GM19328 (cell line): ENCODE measurements at regions not wholly inside any gene's neighbourhood (a gene's known extent, or its start where the extent isn't known, plus 50 kb on each side); places are given as distances from the start of the nearest gene placed in this dataset.

Experiments
- ATAC-seq: cut with Tn5 transposase; IDR thresholded peaks from one replicate; pipeline ENCODE4 v1.9.1; 2021; ENCODE audit warnings: mild to moderate bottlenecking, moderate library complexity; ENCODE audit not compliant: unreplicated experiment

DNA sequence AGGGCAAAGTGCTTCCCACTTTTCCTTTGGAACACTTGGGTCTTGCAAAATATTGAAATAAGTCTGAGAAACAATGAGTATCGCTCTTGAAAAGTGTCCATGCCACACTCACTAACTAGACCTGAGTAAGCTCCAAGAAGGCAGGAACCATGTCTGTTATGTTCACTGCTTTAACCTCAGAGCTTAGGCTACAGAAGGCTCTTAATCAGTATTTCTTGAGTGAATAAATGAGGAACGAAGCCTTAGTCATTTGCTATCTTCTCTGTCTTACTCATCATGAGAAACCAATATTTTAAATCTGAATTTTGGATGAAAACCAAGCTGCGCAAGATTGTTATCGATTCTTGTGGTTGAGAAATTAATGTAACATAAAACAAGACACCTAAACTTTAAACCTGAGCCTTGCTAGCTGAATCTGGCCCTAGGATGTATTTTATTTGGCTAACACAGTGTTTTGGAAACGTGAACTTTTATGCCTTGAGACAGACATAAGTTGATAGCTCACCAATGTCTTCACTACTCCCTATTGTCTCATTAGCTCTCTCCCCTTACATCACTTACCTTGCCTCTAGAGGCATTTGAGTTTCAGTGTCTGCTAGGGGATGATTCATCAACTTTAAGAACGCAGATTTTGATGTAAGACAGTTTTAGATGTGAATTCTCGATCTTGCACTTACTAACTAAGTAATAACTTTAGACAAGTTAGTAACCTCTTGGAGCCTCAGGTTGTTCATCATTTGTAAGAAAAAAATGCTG, 392.8 kb upstream of the MEIS1 start:
- ATAC-seq, result no peak

- ATAC-seq, result no peak
Measured at GRCh38 chr2:66036948-66037347, 398.0 kb upstream of the MEIS1 start.

GRCh38 chr2:66034467-66034866, 400.5 kb upstream of the MEIS1 start:
- no peak for ATAC-seq

- no peak for ATAC-seq
Measured at GRCh38 chr2:66032226-66032775, 402.6 kb upstream of the MEIS1 start.

- ATAC-seq, result no peak
Measured at GRCh38 chr2:66031236-66031635, 403.7 kb upstream of the MEIS1 start.

DNA sequence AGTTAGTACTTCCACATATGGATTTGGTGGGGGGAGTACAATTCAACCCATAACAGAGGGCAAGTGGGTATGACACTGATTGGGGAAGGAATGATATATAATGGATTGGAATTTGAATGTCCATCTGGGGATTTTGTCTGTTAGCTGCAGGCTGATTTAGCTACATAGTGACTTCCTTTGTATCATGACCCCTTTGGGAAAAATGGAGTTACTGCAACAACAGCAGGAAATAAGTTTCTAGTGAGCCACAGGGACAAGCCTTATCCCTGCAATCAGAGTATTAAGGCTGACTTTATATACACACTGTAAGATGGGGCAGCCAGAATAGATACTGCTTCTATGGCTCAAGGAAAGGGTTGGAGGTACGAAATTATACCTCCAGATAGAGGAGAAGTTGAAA, 404.4 kb upstream of the MEIS1 start:
- ATAC-seq, result no peak

DNA sequence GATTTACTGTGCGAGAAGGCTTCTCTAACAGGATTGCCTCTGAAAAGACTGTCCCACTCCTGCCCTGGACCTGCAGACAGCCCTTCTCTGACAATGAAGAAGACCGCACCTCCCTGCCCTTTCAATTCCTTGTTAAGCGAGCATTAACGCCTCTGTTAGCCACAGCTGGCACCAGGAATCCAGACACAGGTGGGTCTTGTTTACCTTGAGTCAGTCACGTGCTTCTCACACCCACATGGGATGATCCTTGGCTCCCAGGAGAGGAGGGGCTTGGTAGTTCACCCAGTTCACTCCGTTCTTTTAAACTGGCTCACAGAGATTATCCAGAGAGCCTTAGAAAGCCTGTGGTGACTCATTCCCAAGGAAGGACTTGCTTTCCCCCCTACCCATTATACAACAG, 410.5 kb upstream of the MEIS1 start:
- no peak for ATAC-seq

GRCh38 chr2:66021296-66021695, 413.6 kb upstream of the MEIS1 start:
- no peak for ATAC-seq

GRCh38 chr2:66017763-66018162, 417.2 kb upstream of the MEIS1 start:
- ATAC-seq, result no peak

GRCh38 chr2:66014450-66014849, 420.5 kb upstream of the MEIS1 start:
- no peak for ATAC-seq

DNA sequence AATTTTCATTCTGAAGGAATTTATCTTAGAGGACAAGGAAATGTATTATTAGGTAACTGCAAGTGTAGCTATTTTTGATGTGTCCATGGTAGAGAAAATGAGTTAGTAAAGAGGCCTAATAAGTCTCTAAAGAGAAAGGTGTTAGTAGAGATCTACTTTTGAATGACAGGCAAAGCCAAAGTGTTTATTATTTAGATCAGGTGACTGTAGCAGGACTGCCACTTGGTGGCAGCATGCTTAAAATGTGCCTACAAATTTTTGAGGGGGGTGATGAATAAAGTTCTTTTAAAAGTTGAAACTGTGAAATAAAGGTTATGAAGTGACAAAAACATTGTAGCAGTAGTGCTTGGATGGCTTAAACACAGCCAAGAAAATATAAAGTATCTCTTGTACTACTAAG, 421.5 kb upstream of the MEIS1 start:
- no peak for ATAC-seq

- ATAC-seq, result no peak
Measured at GRCh38 chr2:66003931-66004330, 431.0 kb upstream of the MEIS1 start.

GRCh38 chr2:66001538-66001937, 433.4 kb upstream of the MEIS1 start:
- ATAC-seq, result no peak

GRCh38 chr2:66000901-66001300, 434.0 kb upstream of the MEIS1 start:
- no peak for ATAC-seq

DNA sequence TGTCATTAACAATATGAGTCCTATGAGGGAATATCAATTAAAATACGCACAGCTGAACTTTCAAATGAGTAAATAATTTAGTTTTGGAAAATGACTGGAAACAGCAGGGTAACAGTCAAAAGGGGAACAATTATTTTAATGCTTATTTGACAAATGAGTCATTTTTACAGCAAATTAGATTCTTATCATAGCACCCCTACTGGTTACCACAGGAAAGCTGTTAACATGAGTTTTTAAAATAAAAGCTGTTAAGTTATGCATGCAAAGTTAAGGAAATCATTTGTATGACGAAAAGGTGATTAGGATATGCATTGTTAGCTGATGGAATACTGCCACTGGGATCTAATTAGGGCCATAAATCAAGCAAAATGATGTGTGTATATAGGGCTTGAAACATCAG, 435.1 kb upstream of the MEIS1 start:
- ATAC-seq, result no peak

DNA sequence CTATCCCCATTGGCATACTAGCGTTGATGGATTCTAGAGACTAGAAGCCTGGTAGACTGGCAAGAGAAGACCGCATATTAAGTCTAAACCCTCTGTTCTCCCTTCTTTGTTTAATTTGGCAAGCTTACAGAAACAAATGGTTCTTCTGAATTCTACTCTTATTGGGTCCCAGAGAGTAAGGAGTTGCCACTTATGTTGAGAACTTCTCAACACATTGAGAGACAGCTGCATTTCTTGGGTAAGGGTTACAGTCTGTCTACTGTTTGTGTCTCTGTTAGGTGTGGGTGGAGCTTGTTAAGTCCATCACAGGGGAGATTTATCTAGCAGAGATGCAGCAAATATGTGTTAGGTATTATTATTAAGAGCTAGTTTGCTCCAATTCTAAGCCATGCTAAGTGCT, 435.8 kb upstream of the MEIS1 start:
- no peak for ATAC-seq

DNA sequence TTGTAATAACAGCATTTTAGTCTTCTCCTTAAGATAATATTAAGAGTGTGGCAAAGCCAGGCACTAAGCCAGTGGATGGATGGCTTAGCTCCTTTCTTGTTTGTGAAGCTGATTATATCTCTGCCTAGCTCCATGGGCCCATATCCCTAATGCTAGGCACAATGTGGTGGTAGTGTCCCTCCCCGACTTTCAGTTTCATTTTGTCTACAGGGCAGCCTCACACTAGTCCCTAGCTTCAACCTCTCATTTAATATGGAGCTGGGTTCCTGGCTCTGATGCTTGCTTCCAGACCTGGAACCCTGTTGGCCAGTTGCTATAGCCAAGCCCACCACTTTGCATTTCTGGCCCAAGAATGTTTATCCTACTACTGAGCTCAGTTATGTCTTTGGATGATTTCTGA, 437.0 kb upstream of the MEIS1 start:
- ATAC-seq, result no peak

GRCh38 chr2:65992198-65992554, 442.7 kb upstream of the MEIS1 start:
- ATAC-seq, result no peak

- ATAC-seq, result no peak
Measured at GRCh38 chr2:65991381-65992197, 443.3 kb upstream of the MEIS1 start.

DNA sequence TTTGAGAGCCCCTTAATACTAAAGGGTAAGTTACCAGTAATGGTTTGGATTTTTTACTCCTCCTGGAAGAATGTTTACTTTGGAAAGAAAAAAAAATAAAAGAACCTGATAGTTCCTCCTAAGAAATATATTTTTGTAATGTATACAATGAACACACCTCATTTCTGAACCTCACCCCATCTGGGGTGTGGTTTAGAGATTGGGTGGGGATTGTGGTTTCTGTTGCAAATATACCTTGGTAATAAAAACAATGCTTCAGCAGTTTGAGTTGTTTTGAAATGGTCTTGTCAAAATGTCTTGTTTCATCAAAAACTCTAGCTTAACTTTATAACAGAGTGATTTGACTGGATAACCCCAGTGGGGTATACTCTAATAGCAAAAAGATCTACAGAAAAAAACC, 448.9 kb upstream of the MEIS1 start:
- ATAC-seq, result no peak

- no peak for ATAC-seq
Measured at GRCh38 chr2:65980531-65980930, 454.4 kb upstream of the MEIS1 start.

GRCh38 chr2:65979446-65979845, 455.5 kb upstream of the MEIS1 start:
- no peak for ATAC-seq
